ENCODE measurements at regions not wholly inside any gene's neighbourhood (a gene's known extent, or its start where the extent isn't known, plus 50 kb on each side); places are given as distances from the start of the nearest gene placed in this dataset.
A peak's percentile ranks its signal among the peaks of the same experiment; 100 is the strongest.

GRCh38 chr13:89951341-89951740 is 1396.1 kb upstream of the MIR17HG start:
- no peak for DNase-seq (ENCODE audit: low spot score)
- peak in 1 of 2 donors; percentile 10 for TF ChIP-seq CTCF (IDR thresholded peaks at IDR 0.05)

GRCh38 chr13:89953581-89953980 is 1393.9 kb upstream of the MIR17HG start:
- Histone ChIP-seq H3K27ac (no peak overlapping the region), H3K27me3 (no peaks in the 10 kb centered on the region), H3K4me3 (no peak overlapping the region), H3K36me3 (no peaks in the 10 kb centered on the region), H3K4me1 (no peaks in the 10 kb centered on the region), H3K9me3 (no peaks in the 10 kb centered on the region)
- no peak for TF ChIP-seq CTCF (IDR thresholded peaks at IDR 0.05)
- no peak for DNase-seq (ENCODE audit: low spot score)

More at GRCh38 chr13:89951341-89951740, 1396.1 kb upstream of the MIR17HG start:
- Histone ChIP-seq H3K36me3 (no peaks in the 10 kb centered on the region), H3K27me3 (no peaks in the 10 kb centered on the region), H3K9me3 (no peaks in the 10 kb centered on the region), H3K27ac (no peak overlapping the region), H3K4me1 (no peaks in the 10 kb centered on the region), H3K4me3 (no peak overlapping the region)

GRCh38 chr13:89955773-89956172 is 1391.7 kb upstream of the MIR17HG start:
- H3K9me3 ChIP-seq: no peaks in the 10 kb centered on the region
- H3K4me3 ChIP-seq: no peak overlapping the region
- TF ChIP-seq CTCF (IDR thresholded peaks at IDR 0.05): no peak
- DNase-seq (ENCODE audit: low spot score): no peak
- H3K4me1 ChIP-seq: no peaks in the 10 kb centered on the region
- no peaks in the 10 kb centered on the region for H3K27me3 ChIP-seq
- no peak overlapping the region for H3K27ac ChIP-seq
- no peaks in the 10 kb centered on the region for H3K36me3 ChIP-seq

- Histone ChIP-seq H3K27me3 (no peaks in the 10 kb centered on the region), H3K4me1 (no peaks in the 10 kb centered on the region), H3K9me3 (no peaks in the 10 kb centered on the region), H3K36me3 (no peaks in the 10 kb centered on the region), H3K27ac (no peak overlapping the region), H3K4me3 (no peak overlapping the region)
- DNase-seq (ENCODE audit: low spot score): no peak
- TF ChIP-seq CTCF (IDR thresholded peaks at IDR 0.05): no peak
Observed at GRCh38 chr13:89959074-89959473, 1388.4 kb upstream of the MIR17HG start.

- Histone ChIP-seq H3K36me3 (no peaks in the 10 kb centered on the region), H3K27ac (no peak overlapping the region), H3K4me3 (no peak overlapping the region), H3K9me3 (no peaks in the 10 kb centered on the region), H3K4me1 (no peaks in the 10 kb centered on the region), H3K27me3 (no peaks in the 10 kb centered on the region)
- TF ChIP-seq CTCF (IDR thresholded peaks at IDR 0.05): no peak
- DNase-seq (ENCODE audit: low spot score): no peak
Observed at GRCh38 chr13:89965252-89965651, 1382.2 kb upstream of the MIR17HG start.

- no peaks in the 10 kb centered on the region for H3K4me1 ChIP-seq
- no peak overlapping the region for H3K27ac ChIP-seq
- H3K27me3 ChIP-seq: no peaks in the 10 kb centered on the region
- no peaks in the 10 kb centered on the region for H3K9me3 ChIP-seq
- no peaks in the 10 kb centered on the region for H3K36me3 ChIP-seq
- DNase-seq (ENCODE audit: low spot score): no peak
- no peak for TF ChIP-seq CTCF (IDR thresholded peaks at IDR 0.05)
- H3K4me3 ChIP-seq: no peak overlapping the region
Observed at GRCh38 chr13:89966524-89966923, 1381.0 kb upstream of the MIR17HG start.

Measured in right atrium auricular region (tissue), 2 donors.